Neural crest cell (in vitro differentiated cells): ENCODE measurements at regions not wholly inside any gene's neighbourhood (a gene's known extent, or its start where the extent isn't known, plus 50 kb on each side); places are given as distances from the start of the nearest gene placed in this dataset.

Source experiments
- DNase-seq: peaks from one replicate; pipeline ENCODE4 v3.0.0; 2021; ENCODE audit warnings: low read depth, mixed read lengths, low spot score
- H3K27ac Mint-ChIP-seq: one replicate; pipeline ENCODE4 v1.8.0; 2021; ENCODE audit warnings: mild to moderate bottlenecking, mixed read lengths; ENCODE audit not compliant: unreplicated experiment
- H3K27me3 Mint-ChIP-seq: 2 replicates; pipeline ENCODE4 v1.8.0; 2021; ENCODE audit warnings: low read depth, mild to moderate bottlenecking, mixed read lengths
- H3K36me3 Mint-ChIP-seq: 2 replicates; pipeline ENCODE4 v1.8.0; 2021; ENCODE audit warnings: low read depth, mild to moderate bottlenecking, mixed read lengths
- H3K4me1 Mint-ChIP-seq: 2 replicates; pipeline ENCODE4 v1.8.0; 2021; ENCODE audit warnings: mixed read lengths
- H3K4me3 Mint-ChIP-seq: one replicate; pipeline ENCODE4 v1.8.0; 2021; ENCODE audit warnings: mild to moderate bottlenecking, mixed read lengths
- H3K9me3 Mint-ChIP-seq: 2 replicates; pipeline ENCODE4 v1.8.0; 2021; ENCODE audit warnings: mixed read lengths
- CTCF ChIP-seq: fragments of 200-600 bp; sonication (generic); conservative IDR thresholded peaks from 2 replicates; pipeline ENCODE4 v1.5.0; 2021; ENCODE audit warnings: antibody characterized with exemption, mild to moderate bottlenecking

GRCh38 chr3:13200946-13201345 is 127.7 kb upstream of the IQSEC1 start:
- peaks cover 7% of the 10 kb centered on the region for H3K4me1 Mint-ChIP-seq
- no peak for TF ChIP-seq CTCF
- H3K27me3 Mint-ChIP-seq, result peaks cover 18% of the 10 kb centered on the region
- no peak for DNase-seq
- no peaks in the 10 kb centered on the region for H3K9me3 Mint-ChIP-seq
- no peaks in the 10 kb centered on the region for H3K36me3 Mint-ChIP-seq
- H3K4me3 Mint-ChIP-seq, result no peak overlapping the region
- no peak overlapping the region for H3K27ac Mint-ChIP-seq

GRCh38 chr3:13200465-13200864 is 127.2 kb upstream of the IQSEC1 start:
- no peak overlapping the region for H3K4me3 Mint-ChIP-seq
- no peak for TF ChIP-seq CTCF
- no peaks in the 10 kb centered on the region for H3K36me3 Mint-ChIP-seq
- DNase-seq, result no peak
- peaks cover 7% of the 10 kb centered on the region for H3K4me1 Mint-ChIP-seq
- no peak overlapping the region for H3K27ac Mint-ChIP-seq
- H3K27me3 Mint-ChIP-seq, result peaks cover 18% of the 10 kb centered on the region
- H3K9me3 Mint-ChIP-seq, result no peaks in the 10 kb centered on the region

- Mint-ChIP-seq H3K4me3 (no peak overlapping the region), H3K4me1 (peaks cover 11% of the 10 kb centered on the region), H3K9me3 (no peaks in the 10 kb centered on the region), H3K27me3 (peaks cover 18% of the 10 kb centered on the region), H3K36me3 (no peaks in the 10 kb centered on the region), H3K27ac (peak overlapping the region; percentile 21)
- DNase-seq, result no peak
- TF ChIP-seq CTCF, result no peak
Observed at GRCh38 chr3:13199899-13200451, 126.7 kb upstream of the IQSEC1 start.

- no peaks in the 10 kb centered on the region for H3K36me3 Mint-ChIP-seq
- no peak for DNase-seq
- H3K4me3 Mint-ChIP-seq, result no peak overlapping the region
- H3K27me3 Mint-ChIP-seq, result peaks cover 18% of the 10 kb centered on the region
- H3K27ac Mint-ChIP-seq, result no peak overlapping the region
- H3K4me1 Mint-ChIP-seq, result peaks cover 18% of the 10 kb centered on the region
- no peak for TF ChIP-seq CTCF
- no peaks in the 10 kb centered on the region for H3K9me3 Mint-ChIP-seq
Observed at GRCh38 chr3:13199006-13199776, 126.0 kb upstream of the IQSEC1 start.

GRCh38 chr3:13198264-13198879 is 125.1 kb upstream of the IQSEC1 start:
- H3K4me1 Mint-ChIP-seq, result peaks cover 23% of the 10 kb centered on the region
- no peak overlapping the region for H3K27ac Mint-ChIP-seq
- no peaks in the 10 kb centered on the region for H3K9me3 Mint-ChIP-seq
- peaks cover 18% of the 10 kb centered on the region for H3K27me3 Mint-ChIP-seq
- TF ChIP-seq CTCF, result no peak
- no peak for DNase-seq
- H3K36me3 Mint-ChIP-seq, result no peaks in the 10 kb centered on the region
- H3K4me3 Mint-ChIP-seq, result no peak overlapping the region
